OCI-LY1 (cell line): ENCODE measurements at regions not wholly inside any gene's neighbourhood (a gene's known extent, or its start where the extent isn't known, plus 50 kb on each side); places are given as distances from the start of the nearest gene placed in this dataset.
A peak's percentile ranks its signal among the peaks of the same experiment; 100 is the strongest.

Experiments
- EZH2 ChIP-seq: fragments of 200-600 bp; sonication (generic), shearing (Covaris generic); IDR thresholded peaks from 2 replicates; pipeline ENCODE4 v1.8.0; 2017; ENCODE audit warnings: borderline replicate concordance, mixed run types, mild to moderate bottlenecking, antibody characterized with exemption, low read length, moderate library complexity, mixed read lengths
- TF ChIP-seq, protein P1 (sequence below): fragments of 200-600 bp; sonication (generic), shearing (Covaris generic); IDR thresholded peaks from 2 replicates; pipeline ENCODE4 v1.5.1; 2017; ENCODE audit warnings: mild to moderate bottlenecking, antibody characterized with exemption, low read length, moderate library complexity, mixed read lengths

DNA sequence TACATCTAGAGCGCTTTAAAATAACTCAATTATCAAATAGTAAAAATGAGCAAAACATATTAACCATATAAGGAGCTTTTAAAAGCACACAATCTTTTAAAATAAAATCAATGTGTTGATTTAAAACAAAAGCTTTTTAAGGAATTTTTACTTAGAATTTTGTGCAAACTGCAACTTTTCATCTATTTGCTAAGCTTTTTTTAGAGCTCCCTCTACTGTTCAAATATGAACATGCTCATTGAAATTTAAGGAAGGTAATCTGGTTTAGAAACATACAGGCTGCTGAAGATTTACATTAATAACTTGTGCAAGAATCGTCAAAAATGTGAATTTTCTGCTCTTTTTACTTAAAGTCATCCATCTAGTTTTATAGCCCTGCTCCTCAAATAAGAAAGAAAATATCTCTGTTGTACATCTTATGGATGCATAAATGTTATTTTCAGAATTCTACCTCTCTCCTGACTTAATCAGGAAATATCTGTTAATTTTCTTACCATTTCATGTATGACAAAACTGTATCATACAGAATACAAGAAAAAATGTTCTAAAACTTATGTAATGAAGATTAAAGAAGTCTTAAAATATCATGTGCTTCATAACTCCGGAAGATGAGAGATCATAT, 469.4 kb upstream of the ROBO2 start:
- TF ChIP-seq, protein P1, sequence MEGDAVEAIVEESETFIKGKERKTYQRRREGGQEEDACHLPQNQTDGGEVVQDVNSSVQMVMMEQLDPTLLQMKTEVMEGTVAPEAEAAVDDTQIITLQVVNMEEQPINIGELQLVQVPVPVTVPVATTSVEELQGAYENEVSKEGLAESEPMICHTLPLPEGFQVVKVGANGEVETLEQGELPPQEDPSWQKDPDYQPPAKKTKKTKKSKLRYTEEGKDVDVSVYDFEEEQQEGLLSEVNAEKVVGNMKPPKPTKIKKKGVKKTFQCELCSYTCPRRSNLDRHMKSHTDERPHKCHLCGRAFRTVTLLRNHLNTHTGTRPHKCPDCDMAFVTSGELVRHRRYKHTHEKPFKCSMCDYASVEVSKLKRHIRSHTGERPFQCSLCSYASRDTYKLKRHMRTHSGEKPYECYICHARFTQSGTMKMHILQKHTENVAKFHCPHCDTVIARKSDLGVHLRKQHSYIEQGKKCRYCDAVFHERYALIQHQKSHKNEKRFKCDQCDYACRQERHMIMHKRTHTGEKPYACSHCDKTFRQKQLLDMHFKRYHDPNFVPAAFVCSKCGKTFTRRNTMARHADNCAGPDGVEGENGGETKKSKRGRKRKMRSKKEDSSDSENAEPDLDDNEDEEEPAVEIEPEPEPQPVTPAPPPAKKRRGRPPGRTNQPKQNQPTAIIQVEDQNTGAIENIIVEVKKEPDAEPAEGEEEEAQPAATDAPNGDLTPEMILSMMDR, result peak; percentile 73
- TF ChIP-seq EZH2, result no peak
